Thyroid gland (tissue), 4 donors: ENCODE measurements at regions not wholly inside any gene's neighbourhood (a gene's known extent, or its start where the extent isn't known, plus 50 kb on each side); places are given as distances from the start of the nearest gene placed in this dataset.

Experiments
- DNase-seq, 2 donors: peaks; one replicate each; pipeline ENCODE4 v3.0.0-alpha.2; 2019
- H3K27ac ChIP-seq, 3 donors: fragments of 200-600 bp; sonication (generic); 1 replicate in 2 of 3; 2 replicates in 1 of 3; pipeline ENCODE4 v1.5.1; 2016 to 2019; ENCODE audit warnings: mild to moderate bottlenecking in 1 of 3, moderate library complexity in 1 of 3
- H3K27me3 ChIP-seq: fragments of 200-600 bp; sonication (generic); one replicate; pipeline ENCODE4 v1.5.1; 2019
- H3K36me3 ChIP-seq, 2 donors: fragments of 200-600 bp; sonication (generic); one replicate each; pipeline ENCODE4 v1.5.1; 2016 to 2019
- H3K4me1 ChIP-seq, 2 donors: fragments of 200-600 bp; sonication (generic); one replicate each; pipeline ENCODE4 v1.5.1; 2017 to 2019
- H3K4me3 ChIP-seq, 3 donors: fragments of 200-600 bp; sonication (generic); replicated peaks in 1 of 3; 1 replicate in 2 of 3; 2 replicates in 1 of 3; pipeline ENCODE4 v1.5.1; 2016; ENCODE audit warnings: mild to moderate bottlenecking in 1 of 3
- H3K9me3 ChIP-seq: fragments of 200-600 bp; sonication (generic); one replicate; pipeline ENCODE4 v1.5.1; 2017
- CTCF ChIP-seq, 6 experiments: fragments of 200-600 bp in 3 of 6; fragments of 450-650 bp in 3 of 6; sonication (generic) in 3 of 6; IDR thresholded peaks; one replicate each; pipeline ENCODE4 v1.5.1; 2016 to 2019; ENCODE audit warnings: antibody characterized with exemption in 6 of 6, mild to moderate bottlenecking in 2 of 6, inconsistent platforms in 1 of 6, moderate library complexity in 1 of 6
- POLR2A ChIP-seq, 2 donors: fragments of 450-650 bp; IDR thresholded peaks; one replicate each; pipeline ENCODE4 v1.6.1; 2017; ENCODE audit warnings: antibody characterized with exemption in 2 of 2, mild to moderate bottlenecking in 2 of 2, moderate library complexity in 1 of 2
- WGBS, 2 donors: methylation state at CpG; one replicate each; pipeline ENCODE4 v1.1.5; 2017; 5-methylcytosine and 5-hydroxymethylcytosine counted together
- intact Hi-C: fragments of 100-400 bp; cut with DNase I; formaldehyde crosslinking; loops from one replicate; pipeline ENCODE4 v1.15.1; 2023

DNA sequence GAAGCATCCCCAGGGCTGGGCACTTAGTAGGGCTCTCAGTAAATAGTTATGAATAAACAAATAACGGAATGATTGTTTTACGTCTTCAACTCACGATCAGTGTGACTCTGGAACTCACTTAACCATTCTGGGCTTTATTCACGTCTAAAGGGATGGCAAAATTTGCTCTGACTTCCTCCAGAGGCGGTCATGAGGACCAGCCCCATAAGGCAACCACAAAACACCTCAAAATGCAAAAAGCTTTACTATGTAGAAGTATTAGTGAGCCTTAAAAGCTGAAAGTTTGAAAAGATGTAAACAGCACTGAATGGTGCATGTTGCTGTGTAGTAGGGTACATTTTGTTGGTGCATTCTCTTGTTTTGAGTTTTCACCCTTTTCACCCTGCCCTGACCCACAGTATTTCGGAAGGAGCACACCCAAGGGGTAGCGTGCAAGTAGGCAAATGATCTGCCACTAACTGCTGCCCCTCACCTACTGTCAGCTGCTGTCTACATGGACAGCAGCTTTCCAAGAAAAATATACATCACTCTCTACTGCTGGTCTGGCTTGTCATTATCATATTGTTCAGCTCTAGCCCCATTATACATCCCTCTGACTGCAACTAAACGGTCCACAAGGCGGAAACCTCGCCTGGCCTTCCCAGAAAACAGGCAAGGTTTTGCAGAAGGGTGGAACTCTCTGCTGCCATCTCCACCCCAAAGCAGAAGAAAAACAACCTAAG lies 308.5 kb upstream of the PROK2 start:
- no peaks in the 10 kb centered on the region for H3K36me3 ChIP-seq
- no peaks in the 10 kb centered on the region for H3K9me3 ChIP-seq
- intact Hi-C loops: no loop called here
- no peak overlapping the region for H3K4me3 ChIP-seq
- no peaks in the 10 kb centered on the region for H3K4me1 ChIP-seq
- 86 to 89% methylated on average over 10 of the region's 10 CpGs for WGBS, 2 donors
- TF ChIP-seq CTCF (IDR thresholded peaks at IDR 0.05) (no peak), POLR2A (IDR thresholded peaks at IDR 0.05) (no peak)
- DNase-seq: no peak
- no peak overlapping the region for H3K27ac ChIP-seq
- no peaks in the 10 kb centered on the region for H3K27me3 ChIP-seq

GRCh38 chr3:72092778-72093177 lies 307.8 kb upstream of the PROK2 start:
- no peaks in the 10 kb centered on the region for H3K36me3 ChIP-seq
- intact Hi-C loops: no loop called here

GRCh38 chr3:72088486-72089025 lies 303.6 kb upstream of the PROK2 start:
- no peak overlapping the region for H3K27ac ChIP-seq
- no peak for TF ChIP-seq POLR2A (IDR thresholded peaks at IDR 0.05)
- TF ChIP-seq CTCF (IDR thresholded peaks at IDR 0.05): no peak
- no peak overlapping the region for H3K4me3 ChIP-seq
- no peaks in the 10 kb centered on the region for H3K27me3 ChIP-seq
- WGBS, 2 donors: 95% methylated on average over 12 of the region's 12 CpGs
- H3K36me3 ChIP-seq: no peaks in the 10 kb centered on the region
- DNase-seq: no peak
- H3K4me1 ChIP-seq: no peaks in the 10 kb centered on the region
- no peaks in the 10 kb centered on the region for H3K9me3 ChIP-seq
- intact Hi-C loops: no loop called here

More at GRCh38 chr3:72092778-72093177, 307.8 kb upstream of the PROK2 start:
- no peak for DNase-seq
- H3K9me3 ChIP-seq: no peaks in the 10 kb centered on the region
- no peak overlapping the region for H3K27ac ChIP-seq
- H3K4me3 ChIP-seq: no peak overlapping the region
- no peak for TF ChIP-seq POLR2A (IDR thresholded peaks at IDR 0.05)
- TF ChIP-seq CTCF (IDR thresholded peaks at IDR 0.05): no peak
- H3K4me1 ChIP-seq: no peaks in the 10 kb centered on the region
- H3K27me3 ChIP-seq: no peaks in the 10 kb centered on the region
- 81 to 86% methylated on average over 7 of the region's 7 CpGs for WGBS, 2 donors

DNA sequence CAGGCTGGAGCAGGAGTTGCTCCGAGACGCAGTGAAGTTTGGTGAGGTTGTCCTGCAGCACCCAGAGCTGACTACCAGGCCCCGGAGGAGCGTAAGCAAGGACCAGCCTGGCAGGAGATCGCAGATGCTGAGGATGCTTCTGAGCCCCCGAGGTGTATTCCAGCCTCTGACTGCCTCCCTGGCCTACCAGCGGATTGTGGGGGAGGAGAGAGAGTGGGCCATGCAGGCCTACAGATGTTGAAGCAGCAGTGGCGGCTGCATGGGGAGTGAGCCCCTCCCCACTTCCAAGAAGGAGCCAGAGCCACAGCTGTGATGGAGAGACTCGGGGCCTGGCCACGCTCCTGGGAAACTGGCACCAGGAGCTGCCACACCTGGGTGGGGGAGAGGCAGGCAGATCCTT lies 302.5 kb upstream of the PROK2 start:
- no peak for DNase-seq
- Histone ChIP-seq H3K9me3 (no peaks in the 10 kb centered on the region), H3K27me3 (no peaks in the 10 kb centered on the region), H3K36me3 (no peaks in the 10 kb centered on the region), H3K4me3 (no peak overlapping the region), H3K4me1 (no peaks in the 10 kb centered on the region), H3K27ac (no peak overlapping the region)
- 92 to 93% methylated on average over 7 to 8 of the region's 10 CpGs for WGBS, 2 donors
- intact Hi-C loops: no loop called here
- TF ChIP-seq POLR2A (IDR thresholded peaks at IDR 0.05) (no peak), CTCF (IDR thresholded peaks at IDR 0.05) (no peak)

DNA sequence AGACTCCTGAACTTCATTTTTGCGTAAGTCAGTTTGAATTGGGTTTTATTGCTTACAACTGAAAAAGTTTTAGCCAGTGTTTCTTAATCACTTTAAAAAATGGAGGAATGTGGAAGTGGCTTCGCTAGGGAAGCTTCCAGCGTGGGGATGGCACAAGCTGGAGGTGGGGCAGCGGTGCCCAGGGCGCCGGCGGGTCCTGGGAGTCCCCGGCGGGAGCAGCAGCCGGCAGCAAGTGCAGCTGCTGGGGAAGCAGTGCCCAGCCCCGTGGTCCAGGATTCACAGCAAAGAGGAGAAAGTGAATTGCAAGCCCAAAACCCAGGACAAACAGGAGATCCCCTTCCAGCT lies 301.8 kb upstream of the PROK2 start:
- H3K4me3 ChIP-seq: no peak overlapping the region
- H3K27ac ChIP-seq: no peak overlapping the region
- no peaks in the 10 kb centered on the region for H3K9me3 ChIP-seq
- no peaks in the 10 kb centered on the region for H3K36me3 ChIP-seq
- DNase-seq: no peak
- peaks cover 0 to 5% of the 10 kb centered on the region in 2 donors for H3K4me1 ChIP-seq
- 88 to 91% methylated on average over 11 of the region's 11 CpGs for WGBS, 2 donors
- TF ChIP-seq CTCF (IDR thresholded peaks at IDR 0.05) (no peak), POLR2A (IDR thresholded peaks at IDR 0.05) (no peak)
- no peaks in the 10 kb centered on the region for H3K27me3 ChIP-seq
- intact Hi-C loops: no loop called here
